ENCODE measurements at regions not wholly inside any gene's neighbourhood (a gene's known extent, or its start where the extent isn't known, plus 50 kb on each side); places are given as distances from the start of the nearest gene placed in this dataset.

DNA sequence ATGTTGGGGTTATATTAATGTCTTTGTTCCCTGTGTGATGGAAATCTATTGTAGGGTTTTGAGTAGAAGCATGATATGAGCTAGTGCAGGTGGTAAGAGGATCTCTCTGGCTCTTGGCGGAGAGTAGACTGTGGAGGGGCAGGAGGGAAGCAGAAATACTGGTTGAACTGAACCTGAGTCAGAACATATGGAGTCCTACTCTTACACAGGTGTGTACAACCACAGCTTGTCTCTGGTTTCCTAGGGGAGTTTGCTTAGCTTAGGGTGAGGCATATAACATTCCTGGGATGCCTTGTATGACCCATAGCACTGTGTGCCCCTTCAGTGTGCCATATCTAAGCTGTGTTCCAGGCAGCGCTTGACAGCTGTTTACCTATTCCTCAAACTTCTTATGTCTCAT, 97.3 kb upstream of the GCFC2 start:
- TF ChIP-seq, protein P1, sequence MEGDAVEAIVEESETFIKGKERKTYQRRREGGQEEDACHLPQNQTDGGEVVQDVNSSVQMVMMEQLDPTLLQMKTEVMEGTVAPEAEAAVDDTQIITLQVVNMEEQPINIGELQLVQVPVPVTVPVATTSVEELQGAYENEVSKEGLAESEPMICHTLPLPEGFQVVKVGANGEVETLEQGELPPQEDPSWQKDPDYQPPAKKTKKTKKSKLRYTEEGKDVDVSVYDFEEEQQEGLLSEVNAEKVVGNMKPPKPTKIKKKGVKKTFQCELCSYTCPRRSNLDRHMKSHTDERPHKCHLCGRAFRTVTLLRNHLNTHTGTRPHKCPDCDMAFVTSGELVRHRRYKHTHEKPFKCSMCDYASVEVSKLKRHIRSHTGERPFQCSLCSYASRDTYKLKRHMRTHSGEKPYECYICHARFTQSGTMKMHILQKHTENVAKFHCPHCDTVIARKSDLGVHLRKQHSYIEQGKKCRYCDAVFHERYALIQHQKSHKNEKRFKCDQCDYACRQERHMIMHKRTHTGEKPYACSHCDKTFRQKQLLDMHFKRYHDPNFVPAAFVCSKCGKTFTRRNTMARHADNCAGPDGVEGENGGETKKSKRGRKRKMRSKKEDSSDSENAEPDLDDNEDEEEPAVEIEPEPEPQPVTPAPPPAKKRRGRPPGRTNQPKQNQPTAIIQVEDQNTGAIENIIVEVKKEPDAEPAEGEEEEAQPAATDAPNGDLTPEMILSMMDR (IDR thresholded peaks at IDR 0.05; ENCODE audit: low read depth, low read length) = no peak

DNA sequence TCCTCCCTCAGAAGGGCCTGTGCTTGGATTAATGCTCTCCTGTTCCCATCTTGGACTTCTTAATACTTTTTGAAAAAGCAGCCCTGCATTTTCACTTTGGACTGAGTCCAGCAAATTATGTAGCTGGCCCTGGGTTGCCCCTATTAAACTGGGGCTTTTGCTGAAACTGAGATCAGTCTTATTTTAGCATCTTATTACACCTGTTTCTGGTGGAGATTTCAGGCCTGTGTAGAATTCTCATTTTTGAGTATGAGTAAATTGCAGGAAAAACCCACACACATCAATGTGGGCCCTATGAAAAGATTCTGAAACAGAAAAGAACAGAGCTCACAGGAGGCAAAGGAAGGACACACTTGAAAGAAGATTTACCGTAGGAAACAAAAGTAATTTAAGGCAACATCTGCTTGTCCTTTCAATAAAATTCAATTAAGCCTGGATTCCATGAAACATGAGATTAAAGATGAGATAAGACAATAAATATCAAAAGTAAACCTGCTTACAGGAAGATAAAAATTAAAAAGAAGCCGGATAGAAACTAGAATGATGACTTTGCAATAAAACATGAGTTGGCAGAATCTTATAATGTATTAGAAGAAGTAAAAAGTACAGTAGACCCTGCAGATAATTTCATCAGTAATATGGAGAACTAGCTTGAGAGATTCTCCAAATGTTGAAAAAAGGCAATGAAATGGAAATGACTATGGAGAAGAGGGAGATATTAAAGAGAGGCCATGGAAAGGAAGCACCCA, 90.7 kb upstream of the GCFC2 start:
- DNase-seq (ENCODE audit: extremely low read depth, low read depth) = no peak

More for the DNA sequence above, 97.3 kb upstream of the GCFC2 start:
- no peak for DNase-seq (ENCODE audit: extremely low read depth, low read depth)

DNA sequence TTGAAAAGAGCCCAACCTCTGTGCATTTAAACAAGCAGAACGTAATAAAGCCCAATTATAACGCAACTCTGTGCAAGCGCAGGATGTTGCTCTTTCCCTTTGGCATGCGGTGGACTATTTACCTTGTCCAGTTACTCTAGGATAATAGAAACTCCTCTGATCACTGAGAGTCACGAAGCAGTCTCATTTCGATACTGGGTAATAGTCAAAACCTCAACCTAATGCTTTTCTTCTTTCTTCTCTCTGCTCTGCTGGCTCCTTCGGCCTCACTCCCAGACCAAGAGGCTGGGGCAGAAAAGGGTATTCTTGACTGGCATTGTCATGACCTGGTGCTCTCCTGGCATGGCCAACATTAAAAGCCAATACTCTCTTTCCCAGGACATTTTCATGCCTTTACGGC, 89.7 kb upstream of the GCFC2 start:
- TF ChIP-seq, protein P1 (IDR thresholded peaks at IDR 0.05; ENCODE audit: low read depth, low read length) = no peak
- no peak for DNase-seq (ENCODE audit: extremely low read depth, low read depth)

More for the DNA sequence above, 90.7 kb upstream of the GCFC2 start:
- TF ChIP-seq, protein P1 (IDR thresholded peaks at IDR 0.05; ENCODE audit: low read depth, low read length) = no peak

DNA sequence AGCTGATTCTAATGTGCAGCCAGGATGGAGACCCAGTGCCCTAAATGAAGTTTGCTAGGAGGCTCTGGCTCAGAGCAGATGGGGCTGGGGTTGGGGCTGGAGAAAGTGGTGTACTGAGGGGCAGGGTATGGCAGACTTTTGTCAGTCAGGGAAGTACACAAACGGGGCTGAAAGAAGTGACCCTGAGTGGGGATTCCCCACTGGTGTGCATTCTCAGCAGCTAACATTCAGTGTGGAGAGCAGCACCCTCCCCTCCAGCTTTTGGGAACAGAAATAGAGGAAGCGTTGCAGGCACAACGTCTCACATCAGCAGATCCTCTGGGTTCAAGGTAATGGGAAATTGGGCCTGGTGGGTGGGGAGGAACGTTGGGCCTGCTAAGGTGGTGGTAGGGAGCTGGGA, 89.1 kb upstream of the GCFC2 start:
- no peak for DNase-seq (ENCODE audit: extremely low read depth, low read depth)
- TF ChIP-seq, protein P1 (IDR thresholded peaks at IDR 0.05; ENCODE audit: low read depth, low read length) = no peak

DNA sequence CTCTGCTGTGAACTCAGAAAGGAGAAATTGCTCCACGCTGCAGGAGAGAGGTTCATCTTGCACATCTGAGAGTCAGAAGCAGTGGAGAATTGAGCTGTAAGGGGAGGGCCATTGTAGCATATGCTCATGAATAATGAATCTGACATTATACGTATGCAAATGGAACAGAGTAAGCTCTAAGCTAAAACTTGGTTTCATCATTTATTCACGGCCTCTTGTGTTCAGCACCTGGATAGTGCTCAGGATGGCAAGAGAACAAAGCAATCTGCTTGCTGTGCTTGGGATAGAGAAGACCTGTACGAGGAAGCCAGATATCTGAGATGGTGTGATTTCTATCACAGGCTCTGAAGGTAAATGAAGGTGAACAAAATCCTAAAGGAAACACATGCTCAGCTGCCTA, 87.9 kb upstream of the GCFC2 start:
- TF ChIP-seq, protein P1 (IDR thresholded peaks at IDR 0.05; ENCODE audit: low read depth, low read length) = no peak
- DNase-seq (ENCODE audit: extremely low read depth, low read depth) = no peak

DNA sequence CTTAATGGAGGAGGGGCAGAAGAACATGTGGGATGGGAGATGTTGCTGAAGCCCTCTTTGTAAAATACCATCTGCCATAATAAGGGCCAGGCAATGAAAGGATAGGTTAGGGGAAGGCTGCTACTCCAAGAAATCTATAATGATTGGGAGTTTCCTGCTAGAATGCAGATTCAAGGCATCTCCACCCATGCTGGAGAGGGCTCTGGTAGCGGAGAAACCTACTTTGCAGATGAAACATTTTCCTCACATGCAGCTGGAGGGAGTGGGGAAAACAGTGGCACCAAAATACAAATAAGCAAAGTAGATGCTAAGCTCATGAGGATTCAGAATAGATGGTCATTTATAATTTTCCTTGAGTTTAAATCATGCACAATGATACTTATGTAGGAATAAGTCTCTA, 82.3 kb upstream of the GCFC2 start:
- DNase-seq (ENCODE audit: extremely low read depth, low read depth) = no peak
- TF ChIP-seq, protein P1 (IDR thresholded peaks at IDR 0.05; ENCODE audit: low read depth, low read length) = no peak

DNA sequence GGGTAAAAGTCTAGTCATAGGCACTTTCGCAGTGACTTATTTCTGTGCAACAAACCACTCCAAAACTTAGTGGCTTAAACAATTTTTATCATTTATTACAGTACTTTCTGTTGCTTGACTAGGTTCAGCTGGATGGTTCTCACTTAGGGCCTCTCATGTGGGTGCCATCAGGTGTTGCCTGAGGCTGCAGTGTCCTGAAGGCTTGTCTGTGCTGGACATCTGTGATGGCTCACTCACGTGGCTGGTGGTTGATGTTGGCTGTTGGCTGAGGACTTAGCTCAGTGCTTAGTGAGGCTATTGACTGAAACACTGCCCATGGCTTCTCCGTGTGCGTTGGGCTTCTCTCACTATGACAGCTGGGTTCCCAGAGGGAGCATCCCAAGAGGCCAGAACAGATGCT, 81.4 kb upstream of the GCFC2 start:
- no peak for DNase-seq (ENCODE audit: extremely low read depth, low read depth)
- TF ChIP-seq, protein P1 (IDR thresholded peaks at IDR 0.05; ENCODE audit: low read depth, low read length) = no peak
